SJCRH30 (cell line): ENCODE measurements at regions not wholly inside any gene's neighbourhood (a gene's known extent, or its start where the extent isn't known, plus 50 kb on each side); places are given as distances from the start of the nearest gene placed in this dataset.

Experiments used
- DNase-seq, 2 experiments: peaks; one replicate each; pipeline ENCODE4 v3.0.0-alpha.2; 2015 to 2020
- H3K27ac ChIP-seq: fragments of 250-450 bp; sonication (Bioruptor Pico); 2 replicates; pipeline ENCODE4 v1.5.1; 2020; ENCODE audit warnings: mild to moderate bottlenecking, moderate library complexity
- H3K27me3 ChIP-seq: fragments of 250-450 bp; sonication (Bioruptor Pico); 2 replicates; pipeline ENCODE4 v1.5.1; 2020; ENCODE audit warnings: mild to moderate bottlenecking, moderate library complexity
- H3K36me3 ChIP-seq: fragments of 250-450 bp; sonication (Bioruptor Pico); 2 replicates; pipeline ENCODE4 v1.5.1; 2020; ENCODE audit warnings: mild to moderate bottlenecking, moderate library complexity
- H3K4me1 ChIP-seq: fragments of 250-450 bp; sonication (Bioruptor Pico); 2 replicates; pipeline ENCODE4 v1.5.1; 2020; ENCODE audit warnings: mild to moderate bottlenecking, moderate library complexity
- H3K4me3 ChIP-seq: fragments of 250-450 bp; sonication (Bioruptor Pico); 2 replicates; pipeline ENCODE4 v1.5.1; 2020; ENCODE audit warnings: mild to moderate bottlenecking, moderate library complexity
- H3K9me3 ChIP-seq: fragments of 250-450 bp; sonication (Bioruptor Pico); replicated peaks from 2 replicates; pipeline ENCODE4 v1.5.1; 2020; ENCODE audit warnings: mild to moderate bottlenecking, moderate library complexity

DNA sequence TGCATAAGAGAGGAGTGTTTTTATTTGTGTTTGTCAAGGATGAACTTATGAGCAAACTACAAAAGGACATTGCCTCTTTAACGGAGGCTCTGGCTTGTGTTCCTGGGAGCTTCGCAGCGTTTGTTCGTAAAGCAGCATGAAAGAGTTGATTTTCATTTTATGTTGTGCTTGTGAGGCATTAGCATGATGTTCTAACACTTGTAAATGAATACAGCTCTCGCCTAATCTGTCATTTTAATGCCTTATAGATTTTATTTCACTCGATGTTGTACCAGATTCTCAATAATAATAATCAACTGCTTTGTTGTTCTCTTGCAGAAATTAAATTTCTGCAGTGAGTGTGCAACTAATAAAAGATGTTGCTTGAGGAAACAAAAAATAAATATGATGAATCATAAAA, 687.3 kb upstream of the FANCL start:
- Histone ChIP-seq H3K36me3 (no peaks in the 10 kb centered on the region), H3K9me3 (no peaks in the 10 kb centered on the region), H3K4me3 (no peak overlapping the region), H3K27ac (no peak overlapping the region), H3K27me3 (no peaks in the 10 kb centered on the region; the same call in 1 of the 2 replicates), H3K4me1 (no peaks in the 10 kb centered on the region)
- no peak for DNase-seq

DNA sequence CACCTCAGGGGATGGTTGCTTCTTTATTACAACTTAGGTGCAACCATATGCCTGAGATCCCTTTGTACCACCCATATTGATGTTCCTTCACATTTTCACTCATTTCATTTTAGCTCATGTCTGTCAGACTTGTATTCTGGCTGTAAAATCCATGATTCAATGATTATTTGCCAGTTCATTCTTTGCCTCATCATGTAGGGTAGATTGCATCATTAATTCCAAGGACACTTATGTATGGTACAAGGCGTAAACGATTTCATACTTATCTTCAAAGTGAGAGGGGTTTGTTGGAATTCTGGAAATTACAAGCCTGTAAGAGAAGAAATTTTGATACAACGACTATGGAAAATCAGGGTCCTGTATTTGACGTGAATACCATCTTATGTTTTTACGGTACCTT, 685.0 kb upstream of the FANCL start:
- Histone ChIP-seq H3K9me3 (no peaks in the 10 kb centered on the region), H3K4me1 (no peaks in the 10 kb centered on the region), H3K36me3 (no peaks in the 10 kb centered on the region), H3K4me3 (no peak overlapping the region), H3K27me3 (no peaks in the 10 kb centered on the region; the same call in 1 of the 2 replicates), H3K27ac (no peak overlapping the region)
- no peak for DNase-seq

DNA sequence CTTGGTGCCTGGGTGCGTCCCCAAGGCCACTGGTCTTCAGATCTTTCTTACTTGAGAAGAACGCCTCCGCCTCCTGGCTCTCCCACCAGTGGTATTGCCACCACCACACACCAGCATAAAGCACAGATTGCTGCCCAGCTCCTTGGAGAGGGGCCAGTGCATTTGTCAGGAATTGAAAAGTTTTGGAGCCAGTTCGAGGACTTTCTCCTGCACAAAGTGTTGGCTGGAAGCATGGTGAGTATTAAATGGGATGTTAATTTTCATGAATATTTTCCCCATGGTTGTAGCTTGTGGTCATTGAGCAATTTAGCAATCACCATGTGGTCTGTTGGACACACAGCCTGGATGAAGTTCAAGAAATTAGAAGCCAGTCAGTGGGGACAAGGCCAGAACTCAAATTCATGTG, 684.6 kb upstream of the FANCL start:
- no peaks in the 10 kb centered on the region for H3K36me3 ChIP-seq
- no peak overlapping the region for H3K27ac ChIP-seq
- no peaks in the 10 kb centered on the region for H3K27me3 ChIP-seq
- H3K9me3 ChIP-seq = no peaks in the 10 kb centered on the region
- H3K4me3 ChIP-seq = no peak overlapping the region
- no peak for DNase-seq
- H3K4me1 ChIP-seq = no peaks in the 10 kb centered on the region

DNA sequence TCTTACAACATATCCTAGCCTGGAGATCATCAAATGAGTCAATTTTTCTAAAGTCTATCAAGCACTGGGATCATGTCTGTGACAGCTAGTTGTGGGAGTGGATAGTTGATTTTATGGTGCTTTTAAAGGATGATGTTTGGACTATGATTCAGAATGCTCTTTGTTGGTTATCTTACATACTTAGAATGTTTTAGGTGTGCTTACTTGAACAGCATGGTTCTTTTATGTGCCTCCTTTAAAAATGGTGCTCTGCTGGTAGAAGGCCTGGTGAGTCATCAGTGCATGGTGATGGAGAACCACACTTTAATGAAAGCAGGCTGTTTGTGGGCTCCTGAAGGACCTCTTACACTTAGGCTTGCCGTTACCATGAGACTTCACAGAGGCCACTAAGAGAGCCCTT, 682.7 kb upstream of the FANCL start:
- H3K36me3 ChIP-seq = no peaks in the 10 kb centered on the region
- no peaks in the 10 kb centered on the region for H3K4me1 ChIP-seq
- no peak overlapping the region for H3K27ac ChIP-seq
- no peaks in the 10 kb centered on the region for H3K9me3 ChIP-seq
- DNase-seq = no peak
- no peaks in the 10 kb centered on the region for H3K27me3 ChIP-seq
- no peak overlapping the region for H3K4me3 ChIP-seq

DNA sequence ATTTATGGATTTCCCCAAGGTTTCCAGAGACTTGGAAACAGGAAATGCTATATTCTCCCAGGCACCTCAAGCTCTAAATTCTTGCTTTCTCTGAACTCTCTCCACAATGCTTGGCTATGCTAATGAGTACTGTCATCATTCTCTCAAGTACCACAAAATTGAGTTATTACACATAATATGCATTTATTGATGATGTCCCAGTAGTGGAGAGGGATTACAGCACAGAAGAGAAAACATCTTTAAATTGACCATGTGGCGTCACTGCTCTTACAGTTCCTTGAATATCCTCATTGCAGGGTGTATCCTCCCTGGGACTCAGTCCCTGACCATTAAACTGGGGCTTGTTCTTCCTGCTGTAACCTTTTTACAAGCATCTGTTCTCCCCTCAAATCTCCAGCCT, 681.1 kb upstream of the FANCL start:
- H3K4me1 ChIP-seq = no peaks in the 10 kb centered on the region
- DNase-seq = no peak
- no peaks in the 10 kb centered on the region for H3K36me3 ChIP-seq
- H3K9me3 ChIP-seq = no peaks in the 10 kb centered on the region
- H3K4me3 ChIP-seq = no peak overlapping the region
- no peak overlapping the region for H3K27ac ChIP-seq
- no peaks in the 10 kb centered on the region for H3K27me3 ChIP-seq

DNA sequence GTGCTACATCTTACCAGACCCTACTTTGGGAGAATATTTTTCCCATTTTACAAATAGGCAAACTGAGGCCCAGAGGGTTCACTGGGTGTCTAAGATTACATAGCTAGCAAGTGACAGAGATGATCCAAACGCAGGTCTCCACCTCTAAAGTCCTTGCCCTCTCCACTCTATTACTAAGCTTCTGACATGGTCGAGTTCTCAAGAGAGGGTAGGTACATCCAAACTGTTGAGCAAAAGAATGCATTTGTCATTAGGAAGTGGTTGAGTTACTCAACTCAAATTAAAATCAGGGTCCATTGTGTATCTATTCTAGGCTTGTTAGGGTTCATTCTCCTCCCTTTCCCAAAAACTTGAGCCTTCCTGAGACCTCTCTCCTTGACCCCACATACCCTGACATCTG, 680.6 kb upstream of the FANCL start:
- no peaks in the 10 kb centered on the region for H3K4me1 ChIP-seq
- H3K9me3 ChIP-seq = no peaks in the 10 kb centered on the region
- DNase-seq = no peak

DNA sequence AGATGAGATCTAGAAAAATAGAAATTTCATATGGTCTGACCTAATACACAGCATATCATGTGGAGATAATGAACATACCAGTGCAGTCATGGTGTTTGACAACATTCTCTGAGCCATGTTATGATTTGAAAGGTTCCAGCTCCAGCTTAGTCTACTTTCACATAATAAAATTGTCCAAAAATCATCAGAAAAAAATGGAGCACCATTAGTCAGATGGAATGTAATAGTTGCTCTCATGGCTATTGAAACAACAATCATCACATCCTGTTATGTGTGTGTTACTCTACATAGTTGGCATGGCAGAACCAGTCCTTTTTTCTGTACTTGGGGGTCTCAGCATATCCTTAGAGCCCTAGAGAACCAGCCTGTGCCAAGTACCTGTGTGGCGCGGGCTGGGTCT, 678.9 kb upstream of the FANCL start:
- no peak overlapping the region for H3K4me3 ChIP-seq
- no peaks in the 10 kb centered on the region for H3K9me3 ChIP-seq
- no peaks in the 10 kb centered on the region; the same call in 1 of the 2 replicates for H3K27me3 ChIP-seq
- no peaks in the 10 kb centered on the region for H3K4me1 ChIP-seq
- no peak overlapping the region for H3K27ac ChIP-seq
- no peaks in the 10 kb centered on the region for H3K36me3 ChIP-seq
- no peak for DNase-seq

More for the DNA sequence above, 680.6 kb upstream of the FANCL start:
- Histone ChIP-seq H3K36me3 (no peaks in the 10 kb centered on the region), H3K4me3 (no peak overlapping the region), H3K27me3 (no peaks in the 10 kb centered on the region), H3K27ac (no peak overlapping the region)

DNA sequence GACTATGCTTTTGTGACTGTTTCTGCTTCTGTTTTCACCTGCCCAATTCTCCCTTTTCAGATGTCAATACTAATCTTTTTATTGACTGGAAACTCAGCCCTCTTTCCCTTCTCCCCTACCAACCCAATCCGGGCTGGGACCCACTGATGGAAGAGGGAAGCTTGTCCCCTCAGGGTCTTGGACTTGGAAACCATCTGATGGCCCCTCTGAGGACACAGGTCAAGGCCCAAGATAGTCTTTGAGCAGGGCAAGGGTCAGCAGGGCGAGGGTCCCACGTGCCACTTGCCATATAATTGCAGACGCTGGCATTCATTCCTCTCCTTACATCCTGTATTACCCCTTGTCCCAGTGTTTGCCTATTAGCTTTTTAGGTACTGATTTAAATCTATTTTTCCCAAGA, 678.2 kb upstream of the FANCL start:
- no peak overlapping the region for H3K27ac ChIP-seq
- no peaks in the 10 kb centered on the region; the same call in 1 of the 2 replicates for H3K27me3 ChIP-seq
- no peaks in the 10 kb centered on the region for H3K4me1 ChIP-seq
- no peaks in the 10 kb centered on the region for H3K9me3 ChIP-seq
- no peak overlapping the region for H3K4me3 ChIP-seq
- no peak for DNase-seq
- no peaks in the 10 kb centered on the region for H3K36me3 ChIP-seq

DNA sequence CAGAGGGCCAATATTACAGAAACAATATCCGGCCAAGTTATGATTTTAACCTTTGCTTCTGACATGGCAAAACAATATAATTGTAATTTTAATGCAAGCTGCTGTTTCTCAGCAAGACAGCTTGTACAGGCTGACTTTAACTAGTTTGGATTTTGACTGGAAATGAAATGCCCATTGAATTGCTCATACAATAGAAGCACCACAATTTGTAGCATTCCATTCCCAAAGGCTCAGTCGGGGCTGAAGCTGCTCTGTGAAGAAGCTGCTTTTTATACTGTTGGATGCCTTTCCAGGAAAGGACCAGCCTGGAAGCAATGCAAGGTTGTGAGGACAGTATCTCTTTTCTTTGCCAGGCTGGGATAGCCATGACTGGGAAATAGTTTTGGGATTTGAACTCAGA, 677.0 kb upstream of the FANCL start:
- no peak for DNase-seq
- no peaks in the 10 kb centered on the region; the same call in 1 of the 2 replicates for H3K27me3 ChIP-seq
- H3K4me3 ChIP-seq = no peak overlapping the region
- H3K4me1 ChIP-seq = no peaks in the 10 kb centered on the region
- no peaks in the 10 kb centered on the region for H3K9me3 ChIP-seq
- H3K27ac ChIP-seq = no peak overlapping the region
- no peaks in the 10 kb centered on the region for H3K36me3 ChIP-seq

DNA sequence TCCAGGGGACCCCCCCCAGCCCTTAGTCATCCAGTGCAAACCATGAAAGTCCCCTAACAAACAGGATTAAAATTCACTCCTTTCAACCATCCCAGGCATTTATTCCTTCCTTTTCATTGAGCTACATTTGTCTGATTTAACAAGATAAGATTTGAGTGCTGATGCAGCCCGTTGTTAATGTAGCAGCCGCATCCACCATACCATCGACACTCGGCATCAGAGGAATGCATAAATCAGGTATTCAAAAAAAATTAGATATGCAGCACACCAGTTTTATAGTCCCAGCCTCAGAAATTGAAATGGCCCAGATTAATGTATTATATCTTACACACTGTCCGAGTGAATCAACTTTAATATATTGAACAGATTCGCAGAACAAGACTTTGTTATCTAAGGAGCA, 676.5 kb upstream of the FANCL start:
- Histone ChIP-seq H3K36me3 (no peaks in the 10 kb centered on the region), H3K27ac (no peak overlapping the region), H3K4me1 (no peaks in the 10 kb centered on the region), H3K9me3 (no peaks in the 10 kb centered on the region), H3K27me3 (no peaks in the 10 kb centered on the region; the same call in 1 of the 2 replicates), H3K4me3 (no peak overlapping the region)
- DNase-seq = no peak

DNA sequence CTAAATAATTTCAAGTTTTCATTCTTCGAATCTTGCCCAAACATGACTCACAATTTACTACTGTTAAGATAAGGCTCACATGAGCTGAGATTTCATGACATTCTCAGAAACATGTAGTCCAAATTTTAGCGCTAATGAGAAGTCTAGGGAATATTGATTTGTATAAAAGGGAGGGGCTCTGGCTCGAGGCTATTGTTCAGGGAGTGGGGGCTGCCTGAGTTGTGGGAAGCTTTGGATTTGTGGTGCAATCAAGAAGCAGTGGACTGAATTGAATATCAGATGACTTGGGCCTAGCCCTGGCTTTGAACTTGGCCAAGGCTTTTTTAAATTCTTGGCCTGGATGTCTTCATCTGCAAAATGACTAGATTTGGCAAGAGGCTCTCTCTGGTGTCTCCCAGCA, 674.9 kb upstream of the FANCL start:
- Histone ChIP-seq H3K9me3 (0 out of 2 replicates have a peak, but pooled peaks cover 2% of the 10 kb centered on the region), H3K36me3 (no peaks in the 10 kb centered on the region), H3K27ac (no peak overlapping the region), H3K27me3 (no peaks in the 10 kb centered on the region; the same call in 1 of the 2 replicates), H3K4me1 (no peaks in the 10 kb centered on the region), H3K4me3 (no peak overlapping the region)
- no peak for DNase-seq

DNA sequence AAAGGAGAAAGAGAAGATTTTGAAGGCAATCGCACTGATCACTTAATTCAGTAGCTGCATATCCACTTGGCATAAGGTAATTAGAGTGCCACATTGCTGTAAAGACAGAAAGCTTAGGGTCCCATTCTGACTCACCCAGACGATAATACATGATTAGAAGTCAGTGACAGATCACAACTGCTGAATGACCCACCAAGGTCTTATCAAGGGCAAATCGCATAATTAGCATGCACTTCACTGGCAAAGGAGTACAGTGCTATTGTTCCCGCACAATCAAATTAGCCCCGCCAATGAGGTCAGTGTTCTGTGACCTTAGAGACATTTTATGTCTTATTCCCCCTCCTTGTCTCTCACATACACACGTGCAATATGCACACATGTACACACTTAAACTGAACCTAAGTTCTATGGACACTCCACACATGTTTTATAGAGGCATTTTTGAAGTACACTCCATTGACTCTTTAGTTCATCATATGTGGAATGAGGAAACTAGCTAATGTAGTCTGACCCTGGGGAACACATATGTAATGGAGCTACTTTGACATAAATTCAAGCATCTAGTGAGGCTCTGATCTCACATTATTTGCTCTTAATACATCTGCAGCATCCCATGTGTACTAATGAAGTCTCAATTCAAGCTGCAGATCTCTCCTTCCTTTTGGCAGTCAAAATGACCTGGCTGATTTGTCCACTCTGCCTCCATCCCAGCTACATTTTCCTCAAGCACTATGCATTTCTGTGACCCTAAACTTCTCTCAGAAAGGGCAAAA, 673.8 kb upstream of the FANCL start:
- Histone ChIP-seq H3K9me3 (0 out of 2 replicates have a peak, but pooled peaks cover 2% of the 10 kb centered on the region), H3K4me1 (no peaks in the 10 kb centered on the region), H3K36me3 (no peaks in the 10 kb centered on the region), H3K4me3 (no peak overlapping the region), H3K27ac (no peak overlapping the region), H3K27me3 (no peaks in the 10 kb centered on the region; the same call in 1 of the 2 replicates)
- DNase-seq = no peak

DNA sequence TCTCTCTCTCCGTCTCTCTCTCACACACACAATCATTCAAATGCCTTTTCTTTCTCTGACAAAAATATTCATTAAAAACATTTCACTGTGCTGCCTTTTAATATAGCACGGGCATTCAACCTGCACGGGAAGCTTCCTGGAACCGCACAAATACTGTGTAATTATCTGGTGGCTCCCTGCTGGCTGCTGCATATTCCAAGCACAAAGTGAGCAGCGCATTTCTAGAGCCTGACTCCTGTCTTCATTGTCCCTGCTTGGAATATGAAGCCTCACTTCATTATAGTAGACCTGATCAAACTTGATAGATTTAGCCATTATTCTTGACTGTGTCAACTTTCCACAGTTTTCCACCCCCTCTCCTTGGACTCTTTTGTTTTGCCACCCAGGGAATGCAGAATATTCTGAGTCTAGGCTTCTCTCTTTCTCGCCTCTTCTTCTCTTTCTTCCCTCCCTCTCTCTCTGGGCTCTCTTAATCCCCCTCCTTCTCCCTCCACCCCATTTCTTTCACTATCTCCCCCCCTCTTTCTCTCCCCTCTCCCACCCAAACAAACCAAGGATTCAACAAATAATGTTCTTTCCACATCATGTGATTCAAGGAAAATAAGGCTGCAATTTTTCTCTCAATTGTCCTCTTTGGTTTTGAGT, 672.1 kb upstream of the FANCL start:
- H3K27me3 ChIP-seq = no peaks in the 10 kb centered on the region; the same call in 1 of the 2 replicates
- H3K27ac ChIP-seq = no peak overlapping the region
- no peak overlapping the region for H3K4me3 ChIP-seq
- H3K36me3 ChIP-seq = no peaks in the 10 kb centered on the region
- no peaks in the 10 kb centered on the region for H3K4me1 ChIP-seq
- DNase-seq = no peak
- 0 out of 2 replicates have a peak, but pooled peaks cover 2% of the 10 kb centered on the region for H3K9me3 ChIP-seq

DNA sequence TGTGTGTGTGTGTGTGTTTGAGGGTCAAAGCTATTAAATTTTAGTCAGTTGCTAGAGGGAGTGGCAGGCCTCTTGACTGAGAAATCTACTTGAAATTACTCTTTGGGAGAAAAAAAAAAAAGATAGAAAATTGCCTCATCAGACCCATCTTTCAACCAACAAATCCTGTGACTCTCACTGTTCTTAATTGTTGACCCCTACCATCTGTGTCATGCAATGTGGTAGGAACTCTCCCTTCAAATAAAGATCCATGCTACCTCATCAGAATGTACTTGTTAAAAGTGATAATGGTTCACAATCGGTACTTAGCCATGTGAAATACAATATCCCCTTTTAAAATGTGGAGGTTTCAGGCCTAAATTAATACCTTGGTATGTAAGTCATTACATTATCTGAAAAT, 670.8 kb upstream of the FANCL start:
- no peak for DNase-seq
- Histone ChIP-seq H3K36me3 (no peaks in the 10 kb centered on the region), H3K4me3 (no peak overlapping the region), H3K4me1 (no peaks in the 10 kb centered on the region), H3K27ac (no peak overlapping the region), H3K9me3 (0 out of 2 replicates have a peak, but pooled peaks cover 2% of the 10 kb centered on the region), H3K27me3 (no peaks in the 10 kb centered on the region; the same call in 1 of the 2 replicates)

DNA sequence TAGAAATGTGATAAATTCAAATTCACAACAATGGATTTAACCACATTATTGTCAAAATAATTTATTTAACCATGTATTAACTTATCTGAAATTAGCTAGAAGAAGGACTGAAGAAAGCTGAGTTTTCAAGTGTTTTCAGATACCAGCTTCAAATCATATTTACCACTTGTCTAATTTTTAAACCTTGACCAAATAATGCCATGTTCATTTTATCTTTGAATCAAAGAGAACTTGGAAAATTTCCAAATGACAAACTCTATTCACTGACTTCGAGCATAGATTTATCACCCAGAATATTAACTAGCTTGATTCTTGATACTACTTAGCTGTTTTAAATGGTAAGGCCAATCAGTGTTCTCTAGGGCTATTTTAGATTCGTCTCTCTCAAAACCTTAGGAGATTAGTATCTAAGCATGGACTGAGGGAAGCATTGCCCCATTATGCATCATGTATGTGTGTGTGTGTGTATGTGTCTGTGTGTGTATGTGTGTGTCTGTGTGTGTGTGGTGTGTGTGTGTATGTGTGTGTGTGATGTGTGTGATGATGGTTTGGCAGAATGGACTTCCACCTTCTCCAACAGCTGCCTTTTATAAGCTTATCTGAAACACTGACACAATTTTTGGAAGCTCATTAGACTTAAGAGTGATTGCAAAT, 667.5 kb upstream of the FANCL start:
- no peak for DNase-seq
- H3K27me3 ChIP-seq = no peaks in the 10 kb centered on the region; the same call in 1 of the 2 replicates

More for the DNA sequence above, 667.5 kb upstream of the FANCL start:
- Histone ChIP-seq H3K4me3 (no peak overlapping the region), H3K36me3 (no peaks in the 10 kb centered on the region), H3K4me1 (no peaks in the 10 kb centered on the region), H3K27ac (no peak overlapping the region), H3K9me3 (0 out of 2 replicates have a peak, but pooled peaks cover 2% of the 10 kb centered on the region)
